HepG2 (cell line): ENCODE measurements at regions not wholly inside any gene's neighbourhood (a gene's known extent, or its start where the extent isn't known, plus 50 kb on each side); places are given as distances from the start of the nearest gene placed in this dataset.

Source experiments
- BRCA1 ChIP-seq: sonication (generic); formaldehyde crosslinking; IDR thresholded peaks from 2 replicates; pipeline ENCODE4 v1.4.0; 2020; ENCODE audit warnings: missing genetic modification reagents
- RBAK ChIP-seq: sonication (generic); formaldehyde crosslinking; IDR thresholded peaks from 2 replicates; pipeline ENCODE4 v1.5.1; 2020; ENCODE audit warnings: mild to moderate bottlenecking, missing genetic modification reagents
- UBTF ChIP-seq: sonication (generic); formaldehyde crosslinking; IDR thresholded peaks from 2 replicates; pipeline ENCODE4 v1.4.0; 2020; ENCODE audit warnings: mild to moderate bottlenecking, missing genetic modification reagents
- ZNF121 ChIP-seq: sonication (generic); formaldehyde crosslinking; IDR thresholded peaks from 2 replicates; pipeline ENCODE4 v1.5.0; 2020; ENCODE audit warnings: mild to moderate bottlenecking, missing genetic modification reagents
- ZSCAN12 ChIP-seq: sonication (generic); formaldehyde crosslinking; IDR thresholded peaks from 2 replicates; pipeline ENCODE4 v1.9.0; 2021; ENCODE audit warnings: mild to moderate bottlenecking, missing genetic modification reagents

GRCh38 chr13:111636804-111637203 lies 316.4 kb downstream of the TEX29 start:
- no peak for TF ChIP-seq UBTF (CRISPR knock-in tag)
- TF ChIP-seq BRCA1: no peak
- no peak for TF ChIP-seq RBAK
- TF ChIP-seq ZNF121 (CRISPR knock-in tag): no peak
- TF ChIP-seq ZSCAN12 (CRISPR knock-in tag): no peak
